ENCODE measurements at regions not wholly inside any gene's neighbourhood (a gene's known extent, or its start where the extent isn't known, plus 50 kb on each side); places are given as distances from the start of the nearest gene placed in this dataset.
"Not testable (repeated sequence)": the region's sequence is repeated elsewhere in the genome, so short reads cannot be mapped to it uniquely, and the experiment has no call there.

GRCh38 chr1:182301026-182301436 lies 90.6 kb downstream of the GLUL start:
- H3K36me3 ChIP-seq: no peaks in the 10 kb centered on the region
- H3K27ac ChIP-seq: no peak overlapping the region
- ATAC-seq (peak in 1 of 2 donors; percentile 22), DNase-seq (no peak)
- H3K27me3 ChIP-seq (ENCODE audit: low read depth): no peaks in the 10 kb centered on the region
- H3K9me3 ChIP-seq: no peaks in the 10 kb centered on the region
- intact Hi-C loops (cut with DNase I): no loop called here
- no peak overlapping the region for H3K4me3 ChIP-seq
- TF ChIP-seq, protein P1, sequence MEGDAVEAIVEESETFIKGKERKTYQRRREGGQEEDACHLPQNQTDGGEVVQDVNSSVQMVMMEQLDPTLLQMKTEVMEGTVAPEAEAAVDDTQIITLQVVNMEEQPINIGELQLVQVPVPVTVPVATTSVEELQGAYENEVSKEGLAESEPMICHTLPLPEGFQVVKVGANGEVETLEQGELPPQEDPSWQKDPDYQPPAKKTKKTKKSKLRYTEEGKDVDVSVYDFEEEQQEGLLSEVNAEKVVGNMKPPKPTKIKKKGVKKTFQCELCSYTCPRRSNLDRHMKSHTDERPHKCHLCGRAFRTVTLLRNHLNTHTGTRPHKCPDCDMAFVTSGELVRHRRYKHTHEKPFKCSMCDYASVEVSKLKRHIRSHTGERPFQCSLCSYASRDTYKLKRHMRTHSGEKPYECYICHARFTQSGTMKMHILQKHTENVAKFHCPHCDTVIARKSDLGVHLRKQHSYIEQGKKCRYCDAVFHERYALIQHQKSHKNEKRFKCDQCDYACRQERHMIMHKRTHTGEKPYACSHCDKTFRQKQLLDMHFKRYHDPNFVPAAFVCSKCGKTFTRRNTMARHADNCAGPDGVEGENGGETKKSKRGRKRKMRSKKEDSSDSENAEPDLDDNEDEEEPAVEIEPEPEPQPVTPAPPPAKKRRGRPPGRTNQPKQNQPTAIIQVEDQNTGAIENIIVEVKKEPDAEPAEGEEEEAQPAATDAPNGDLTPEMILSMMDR (IDR thresholded peaks at IDR 0.05): no peak
- peaks cover 3% of the 10 kb centered on the region for H3K4me1 ChIP-seq

DNA sequence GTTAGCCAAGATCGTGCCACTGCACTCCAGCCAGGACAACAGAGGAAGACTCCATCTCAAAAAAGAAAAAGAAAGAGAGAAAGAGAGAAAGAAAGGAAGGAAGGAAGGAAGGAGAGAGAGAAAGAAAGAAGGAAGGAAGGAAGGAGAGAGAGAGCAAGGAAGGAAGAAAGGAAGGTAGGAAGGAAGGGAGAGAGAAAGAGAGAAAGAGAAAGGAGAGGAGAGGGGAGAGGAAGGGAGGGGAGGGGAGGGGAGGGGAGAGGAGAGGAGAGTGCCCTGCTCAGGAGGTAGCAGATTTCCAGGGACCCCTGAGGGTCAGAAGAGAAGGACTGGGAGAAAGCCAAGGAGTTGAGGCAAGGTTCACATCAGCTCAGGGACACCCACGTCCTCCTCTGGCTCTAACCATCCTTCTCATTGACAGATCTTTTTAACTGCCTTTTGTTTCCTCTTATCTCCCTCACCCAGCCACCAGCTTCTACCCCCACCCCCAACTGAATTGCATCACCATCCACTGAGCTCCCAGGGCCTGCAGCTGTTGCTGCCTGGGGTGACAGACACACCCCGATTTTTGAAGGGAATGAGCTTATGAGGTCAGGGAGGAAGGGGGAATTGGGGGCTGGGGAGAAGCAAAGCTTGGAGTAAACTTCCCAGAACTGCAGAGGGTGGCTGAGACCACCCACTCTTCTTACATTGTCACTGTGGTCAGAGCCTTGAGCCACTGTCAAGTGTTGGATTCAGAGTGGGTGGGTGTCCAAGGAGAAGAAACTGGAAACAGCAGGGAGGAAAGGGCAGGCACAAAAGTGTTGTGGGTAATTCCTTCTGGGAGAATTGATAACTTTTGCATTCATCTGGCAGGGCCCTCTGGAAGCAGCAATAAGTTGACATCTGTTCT lies 91.6 kb downstream of the GLUL start:
- TF ChIP-seq, protein P1 (IDR thresholded peaks at IDR 0.05): no peak
- H3K27ac ChIP-seq: no peak overlapping the region
- H3K27me3 ChIP-seq (ENCODE audit: low read depth): no peaks in the 10 kb centered on the region
- ATAC-seq (peak; percentile 75 to 76), DNase-seq (peak; percentile 61)
- H3K36me3 ChIP-seq: no peaks in the 10 kb centered on the region
- peaks cover 3% of the 10 kb centered on the region for H3K4me1 ChIP-seq
- H3K4me3 ChIP-seq: no peak overlapping the region
- no peaks in the 10 kb centered on the region for H3K9me3 ChIP-seq
- intact Hi-C loops (cut with DNase I): no loop called here

- DNase-seq; H3K4me1 ChIP-seq; H3K9me3 ChIP-seq; H3K4me3 ChIP-seq; intact Hi-C loops (cut with DNase I); H3K36me3 ChIP-seq; H3K27me3 ChIP-seq (ENCODE audit: low read depth); H3K27ac ChIP-seq; ATAC-seq: not testable (repeated sequence)
Measured at GRCh38 chr1:182299054-182299727, 92.4 kb downstream of the GLUL start.

DNA sequence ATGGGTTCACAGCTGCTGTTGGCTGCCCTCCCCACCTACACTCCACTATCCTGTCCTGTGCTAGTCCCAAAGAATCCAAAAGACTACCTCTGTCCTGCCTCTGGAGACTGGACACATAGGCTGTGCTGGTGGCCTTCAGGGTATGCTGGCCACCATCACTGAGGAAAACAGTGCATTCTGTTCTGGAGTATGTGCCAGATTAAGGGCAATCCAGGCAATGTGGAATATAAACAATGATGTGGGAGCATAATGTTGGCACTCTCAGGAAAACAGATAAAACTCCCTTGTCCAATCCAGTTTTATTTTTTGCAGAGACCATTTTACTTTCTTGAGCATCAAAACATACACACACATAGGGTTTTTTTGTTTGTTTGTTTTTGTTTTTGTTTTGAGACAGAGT lies 94.3 kb downstream of the GLUL start:
- H3K27ac ChIP-seq: no peak overlapping the region
- no peaks in the 10 kb centered on the region for H3K9me3 ChIP-seq
- intact Hi-C loops (cut with DNase I): no loop called here
- ATAC-seq (no peak), DNase-seq (no peak)
- H3K36me3 ChIP-seq: no peaks in the 10 kb centered on the region
- no peaks in the 10 kb centered on the region for H3K27me3 ChIP-seq (ENCODE audit: low read depth)
- no peaks in the 10 kb centered on the region for H3K4me1 ChIP-seq
- H3K4me3 ChIP-seq: no peak overlapping the region
- TF ChIP-seq, protein P1 (IDR thresholded peaks at IDR 0.05): no peak

DNA sequence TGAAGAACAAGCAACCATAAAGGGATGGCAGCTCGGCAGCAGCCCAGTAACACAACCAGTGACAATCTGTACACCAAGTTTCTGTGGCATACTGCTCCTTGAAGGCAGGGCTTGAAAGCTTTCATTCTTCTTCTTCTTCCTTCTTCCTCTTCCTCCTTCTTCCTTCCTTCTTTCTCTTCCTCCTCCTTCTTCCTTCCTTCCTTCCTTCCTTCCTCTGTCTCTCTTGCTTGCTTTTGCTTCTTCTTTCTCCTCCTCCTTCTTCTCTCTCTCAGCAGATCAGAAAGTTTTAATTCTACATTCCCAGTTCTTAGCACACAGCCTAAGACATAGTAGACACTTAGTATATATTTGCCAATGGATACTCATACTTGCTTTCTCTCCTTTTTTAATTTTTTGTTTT lies 95.9 kb downstream of the GLUL start:
- no peak for ATAC-seq
- Histone ChIP-seq H3K4me1 (no peaks in the 10 kb centered on the region), H3K27me3 (ENCODE audit: low read depth) (no peaks in the 10 kb centered on the region), H3K9me3 (no peaks in the 10 kb centered on the region), H3K36me3 (no peaks in the 10 kb centered on the region), H3K27ac (no peak overlapping the region), H3K4me3 (no peak overlapping the region)
- TF ChIP-seq, protein P1 (IDR thresholded peaks at IDR 0.05): no peak
- no peak for DNase-seq
- intact Hi-C loops (cut with DNase I): no loop called here

GRCh38 chr1:182293119-182293589 lies 98.4 kb downstream of the GLUL start:
- Histone ChIP-seq H3K27ac (no peak overlapping the region), H3K4me3 (no peak overlapping the region), H3K9me3 (no peaks in the 10 kb centered on the region), H3K27me3 (ENCODE audit: low read depth) (no peaks in the 10 kb centered on the region), H3K4me1 (no peaks in the 10 kb centered on the region), H3K36me3 (no peaks in the 10 kb centered on the region)
- DNase-seq (no peak), ATAC-seq (no peak)
- TF ChIP-seq, protein P1 (IDR thresholded peaks at IDR 0.05): no peak
- intact Hi-C loops (cut with DNase I): no loop called here
